ENCODE measurements at regions not wholly inside any gene's neighbourhood (a gene's known extent, or its start where the extent isn't known, plus 50 kb on each side); places are given as distances from the start of the nearest gene placed in this dataset.
"Not testable (repeated sequence)": the region's sequence is repeated elsewhere in the genome, so short reads cannot be mapped to it uniquely, and the experiment has no call there.

- no peak for DNase-seq
Observed at GRCh38 chr18:47399475-47399874, 148.0 kb upstream of the SKOR2 start.

GRCh38 chr18:47397671-47398319 lies 146.3 kb upstream of the SKOR2 start:
- no peak for DNase-seq

- no peak for DNase-seq
Observed at GRCh38 chr18:47391665-47392064, 140.2 kb upstream of the SKOR2 start.

- no peak for DNase-seq
Observed at GRCh38 chr18:47390410-47391024, 139.1 kb upstream of the SKOR2 start.

- DNase-seq, result peak; percentile 7
Observed at GRCh38 chr18:47389210-47389609, 137.8 kb upstream of the SKOR2 start.

GRCh38 chr18:47387864-47388263 lies 136.4 kb upstream of the SKOR2 start:
- no peak for DNase-seq

- no peak for DNase-seq
Observed at GRCh38 chr18:47383729-47384128, 132.3 kb upstream of the SKOR2 start.

- DNase-seq, result no peak
Observed at GRCh38 chr18:47381975-47382570, 130.6 kb upstream of the SKOR2 start.

GRCh38 chr18:47380153-47380552 lies 128.7 kb upstream of the SKOR2 start:
- no peak for DNase-seq

GRCh38 chr18:47373465-47373864 lies 122.0 kb upstream of the SKOR2 start:
- no peak for DNase-seq

GRCh38 chr18:47370052-47370451 lies 118.6 kb upstream of the SKOR2 start:
- no peak for DNase-seq

GRCh38 chr18:47354061-47354460 lies 102.6 kb upstream of the SKOR2 start:
- not testable (repeated sequence) for DNase-seq

GRCh38 chr18:47346016-47346415 lies 94.6 kb upstream of the SKOR2 start:
- DNase-seq, result no peak

GRCh38 chr18:47345291-47345690 lies 93.8 kb upstream of the SKOR2 start:
- peak; percentile 22 for DNase-seq

- DNase-seq, result peak; percentile 80
Observed at GRCh38 chr18:47343291-47343690, 91.8 kb upstream of the SKOR2 start.

- DNase-seq, result peak; percentile 58
Observed at GRCh38 chr18:47342566-47342965, 91.1 kb upstream of the SKOR2 start.

- DNase-seq, result no peak
Observed at GRCh38 chr18:47341678-47342077, 90.2 kb upstream of the SKOR2 start.

- peak; percentile 24 for DNase-seq
Observed at GRCh38 chr18:47334966-47335365, 83.5 kb upstream of the SKOR2 start.

- DNase-seq, result no peak
Observed at GRCh38 chr18:47333926-47334635, 82.6 kb upstream of the SKOR2 start.

GRCh38 chr18:47331641-47332040 lies 80.2 kb upstream of the SKOR2 start:
- no peak for DNase-seq

- DNase-seq, result no peak
Observed at GRCh38 chr18:47331026-47331425, 79.6 kb upstream of the SKOR2 start.

- peak; percentile 81 for DNase-seq
Observed at GRCh38 chr18:47323158-47323557, 71.7 kb upstream of the SKOR2 start.

GRCh38 chr18:47321815-47322214 lies 70.4 kb upstream of the SKOR2 start:
- DNase-seq, result no peak
